NCI-H1694 treated with DMSO at 0.1 percent for 48 hours (cell line): ENCODE measurements at regions not wholly inside any gene's neighbourhood (a gene's known extent, or its start where the extent isn't known, plus 50 kb on each side); places are given as distances from the start of the nearest gene placed in this dataset.

Experiments
- DNase-seq: peaks from one replicate; lab custom pipeline; 2025; lab: John Stamatoyannopoulos, UW

GRCh38 chr2:59570818-59571217 is 982.6 kb downstream of the BCL11A start:
- DNase-seq, result no peak

DNA sequence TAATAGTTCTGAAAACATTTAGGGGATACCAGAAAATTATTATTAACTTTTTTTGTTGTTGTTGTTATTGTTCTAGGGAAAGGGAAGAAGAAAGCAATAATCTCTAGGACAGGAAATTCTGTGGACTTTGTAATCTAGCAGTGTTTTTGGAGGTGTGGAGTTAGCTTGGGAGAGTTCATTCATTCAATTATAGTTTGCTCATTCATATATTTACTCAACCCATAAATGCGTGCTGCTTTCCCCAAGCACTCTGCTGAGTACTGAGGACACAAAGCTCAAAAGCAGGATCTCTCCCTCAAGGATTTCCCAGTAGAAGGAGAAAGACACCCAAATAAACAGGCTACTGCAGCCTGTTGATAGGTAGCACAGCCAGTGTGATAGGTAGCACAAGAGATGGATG is 984.3 kb downstream of the BCL11A start:
- no peak for DNase-seq

GRCh38 chr2:59568461-59568860 is 985.0 kb downstream of the BCL11A start:
- DNase-seq, result no peak

GRCh38 chr2:59567151-59567550 is 986.3 kb downstream of the BCL11A start:
- peak; percentile 33 for DNase-seq

GRCh38 chr2:59566739-59567138 is 986.7 kb downstream of the BCL11A start:
- no peak for DNase-seq

GRCh38 chr2:59561281-59561680 is 992.2 kb downstream of the BCL11A start:
- no peak for DNase-seq

GRCh38 chr2:59560769-59561168 is 992.7 kb downstream of the BCL11A start:
- DNase-seq, result no peak

GRCh38 chr2:59540864-59541263 is 1012.6 kb downstream of the BCL11A start:
- no peak for DNase-seq

DNA sequence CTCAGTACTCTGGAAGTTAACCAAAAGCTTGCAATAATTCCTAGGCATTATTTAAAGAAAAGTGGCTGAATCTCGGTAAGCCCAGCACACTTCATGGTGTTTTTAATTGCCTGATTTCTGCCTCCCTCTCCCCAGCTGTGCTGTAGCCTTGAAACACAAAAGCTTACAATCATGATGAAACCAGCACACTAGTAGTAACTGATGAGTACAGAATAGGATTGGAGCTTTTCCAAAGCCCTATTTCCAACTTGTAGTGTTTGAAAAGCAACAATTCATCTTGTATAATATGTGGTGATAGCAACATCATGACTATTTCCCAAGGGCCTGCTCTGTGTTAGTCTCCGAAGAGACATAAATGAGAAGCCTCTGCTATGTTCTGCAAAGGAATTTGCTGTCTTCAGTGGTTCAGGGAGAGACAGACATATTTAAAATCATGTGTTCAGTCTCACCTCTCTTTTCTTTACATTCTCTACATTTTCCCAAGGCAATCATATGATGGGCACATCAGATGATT is 1015.0 kb downstream of the BCL11A start:
- no peak for DNase-seq

- DNase-seq, result no peak
Measured at GRCh38 chr2:59532808-59533207, 1020.6 kb downstream of the BCL11A start.

- no peak for DNase-seq
Measured at GRCh38 chr2:59530258-59530657, 1023.2 kb downstream of the BCL11A start.

DNA sequence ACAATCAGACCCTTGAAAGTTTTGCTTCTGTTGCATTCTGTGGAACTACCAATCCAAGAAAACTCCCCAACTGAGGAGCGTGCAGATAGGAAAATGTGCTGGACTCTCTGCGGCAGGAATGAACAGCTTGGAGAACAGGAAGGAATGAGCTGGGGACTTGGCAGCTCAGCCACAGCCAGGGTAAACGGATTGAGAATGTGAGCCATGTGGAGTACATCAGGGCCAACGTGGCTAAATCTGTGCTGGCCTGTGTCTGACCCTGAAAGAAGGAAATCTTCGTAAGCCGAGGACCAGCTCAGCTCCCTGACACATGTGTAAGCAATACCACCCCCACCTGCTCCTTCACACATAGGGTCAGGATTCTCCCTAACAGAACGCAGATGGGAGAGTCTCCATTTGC is 1023.7 kb downstream of the BCL11A start:
- DNase-seq, result no peak

DNA sequence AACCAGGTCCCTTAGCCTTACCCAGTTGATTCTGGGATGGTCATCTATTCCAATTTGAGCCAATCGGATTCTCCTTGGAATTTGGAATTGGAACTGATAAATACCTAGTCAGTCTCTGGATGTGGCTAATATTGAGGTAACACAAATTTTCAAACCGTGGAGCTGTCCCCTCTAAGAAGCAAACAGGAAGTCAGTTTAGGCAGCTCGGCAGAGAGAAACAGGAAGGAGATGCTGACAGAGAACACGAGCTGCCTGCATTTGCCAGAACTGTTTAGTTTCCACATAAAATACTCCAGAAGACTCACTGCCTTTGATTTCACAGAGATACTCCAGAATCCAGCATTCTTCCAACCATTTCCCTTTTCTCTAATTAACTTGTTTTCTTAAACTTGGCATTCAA is 1024.9 kb downstream of the BCL11A start:
- no peak for DNase-seq

DNA sequence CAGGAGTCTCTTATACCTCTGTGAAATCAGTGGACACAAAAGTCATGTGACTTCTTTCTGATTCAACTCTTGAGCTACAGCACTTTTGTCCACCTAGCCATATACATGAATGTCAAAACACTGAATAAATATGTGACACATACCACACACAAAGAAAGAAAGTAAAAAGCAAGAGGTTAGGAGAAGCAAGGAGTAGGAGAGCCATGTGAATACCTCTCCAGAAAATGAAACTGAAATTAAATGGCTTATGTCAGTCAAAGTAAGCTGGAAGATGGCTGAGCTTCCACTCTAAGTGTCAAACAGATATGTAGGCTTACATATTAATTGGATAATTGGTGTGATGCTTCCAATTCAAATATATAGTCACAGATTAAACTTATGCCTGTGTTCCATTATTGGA is 1050.5 kb downstream of the BCL11A start:
- DNase-seq, result no peak

DNA sequence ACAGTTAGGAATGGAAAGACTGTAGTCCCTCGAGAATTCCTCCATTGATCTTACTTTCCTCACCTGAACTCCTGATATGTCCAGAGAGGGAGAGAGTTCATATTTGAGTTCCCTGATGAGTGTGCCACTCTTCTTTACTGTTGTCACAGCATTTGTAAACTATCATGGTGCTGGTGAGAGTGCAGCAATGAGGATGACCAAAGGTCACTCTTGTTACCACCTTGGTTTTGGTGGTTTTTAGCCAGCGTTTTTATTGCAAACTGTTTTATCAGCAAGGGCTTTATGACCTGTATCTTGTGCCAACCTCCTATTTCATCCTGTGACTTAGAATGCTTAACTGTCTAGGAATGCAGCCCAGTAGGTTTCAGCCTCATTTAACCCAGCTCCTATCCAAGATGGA is 1062.5 kb downstream of the BCL11A start:
- DNase-seq, result no peak

DNA sequence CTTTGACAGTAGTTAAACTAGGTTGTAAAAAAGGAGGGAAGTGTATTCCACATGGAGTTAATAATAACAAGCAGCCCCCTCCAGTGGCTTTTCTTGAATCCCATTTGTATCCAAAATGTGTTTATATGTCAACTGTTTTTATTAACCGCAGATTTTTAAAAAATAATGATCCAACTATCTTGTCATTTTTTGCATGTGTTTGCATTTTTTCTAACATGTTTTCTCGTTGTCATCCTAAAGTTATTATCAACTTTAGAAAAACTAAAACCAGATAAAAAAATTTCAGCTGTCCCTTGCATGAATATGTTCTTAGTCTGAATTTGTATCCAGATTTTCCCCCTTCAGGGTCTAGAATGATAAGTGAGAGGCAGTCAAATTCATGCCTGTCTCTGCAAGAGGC is 1063.3 kb downstream of the BCL11A start:
- DNase-seq, result no peak

DNA sequence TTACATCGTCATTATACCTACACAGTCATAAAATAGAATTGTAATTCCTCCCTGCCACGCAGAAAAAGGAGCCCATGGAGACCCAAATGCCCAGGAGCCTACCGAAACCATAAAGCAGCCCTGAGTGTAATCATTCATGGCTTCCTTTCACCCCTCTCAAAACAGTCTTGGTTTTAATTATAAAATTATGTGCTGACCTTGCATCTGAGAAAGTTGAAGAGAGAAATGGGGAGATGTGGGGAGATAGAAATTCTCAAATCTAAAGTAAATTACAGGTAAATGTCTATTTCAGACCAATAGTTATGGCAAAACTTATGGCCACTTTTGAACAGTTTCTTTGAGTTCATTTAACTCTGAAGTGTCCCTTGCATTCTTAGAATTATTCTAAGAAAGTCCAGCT is 1068.8 kb downstream of the BCL11A start:
- DNase-seq, result no peak

DNA sequence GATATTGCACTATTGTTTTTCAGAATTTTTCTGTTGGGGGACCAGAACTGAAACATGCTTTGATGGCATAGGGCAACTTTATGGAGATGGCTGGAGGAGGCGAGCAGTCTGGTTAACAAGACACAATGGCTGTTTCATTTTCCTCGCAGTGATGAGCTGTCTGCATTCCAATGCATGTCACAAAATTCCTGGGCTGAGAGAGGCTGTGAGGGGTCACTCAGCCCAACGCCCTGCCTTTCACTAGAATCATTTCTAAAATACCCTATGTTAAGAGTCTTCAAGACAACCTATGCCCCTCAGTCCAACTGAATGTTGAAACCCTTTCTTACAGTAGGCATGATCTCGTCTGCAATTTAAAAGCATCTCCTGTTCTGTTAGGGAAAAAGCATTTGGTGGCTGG is 1090.0 kb downstream of the BCL11A start:
- no peak for DNase-seq

GRCh38 chr2:59462422-59463197 is 1090.8 kb downstream of the BCL11A start:
- DNase-seq, result no peak

GRCh38 chr2:59461127-59461526 is 1092.3 kb downstream of the BCL11A start:
- no peak for DNase-seq

DNA sequence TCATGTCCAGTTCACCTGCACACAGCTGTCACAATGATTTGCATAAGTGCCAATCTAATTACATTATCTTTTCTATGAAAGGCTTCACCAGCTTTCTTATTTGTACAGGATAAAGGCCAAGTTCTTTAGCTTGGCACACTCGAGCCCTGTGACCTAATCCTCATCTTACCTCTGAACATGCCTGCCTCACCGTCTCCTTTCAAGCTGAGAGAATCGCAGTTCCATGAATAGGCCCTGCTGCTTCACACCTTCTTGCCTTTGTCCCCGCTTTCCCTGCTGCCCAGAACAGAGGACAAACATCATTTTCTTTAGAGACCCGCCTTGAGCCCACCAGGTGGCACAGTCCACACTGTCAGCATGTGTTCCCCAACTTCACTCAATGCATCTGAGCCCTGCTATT is 1094.7 kb downstream of the BCL11A start:
- no peak for DNase-seq

DNA sequence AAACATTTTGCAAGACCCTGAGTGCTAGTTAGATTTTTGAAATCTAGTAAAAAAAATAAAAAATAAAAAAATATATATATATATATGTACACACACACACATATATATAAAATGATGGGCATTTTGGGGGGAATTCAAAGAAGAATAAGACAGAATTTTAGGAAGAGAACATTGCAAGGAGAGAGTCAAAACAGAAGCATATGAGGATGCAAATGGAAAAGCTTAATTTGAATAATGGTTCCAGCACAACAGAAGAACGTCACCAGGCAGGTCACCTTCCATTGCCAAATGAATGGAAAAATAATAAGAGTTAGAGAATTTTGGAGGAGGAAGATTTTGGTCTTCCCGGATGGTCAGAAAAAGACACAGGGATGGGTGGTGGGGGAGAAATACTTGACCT is 1097.2 kb downstream of the BCL11A start:
- DNase-seq, result no peak

- DNase-seq, result no peak
Measured at GRCh38 chr2:59449274-59449673, 1104.2 kb downstream of the BCL11A start.

DNA sequence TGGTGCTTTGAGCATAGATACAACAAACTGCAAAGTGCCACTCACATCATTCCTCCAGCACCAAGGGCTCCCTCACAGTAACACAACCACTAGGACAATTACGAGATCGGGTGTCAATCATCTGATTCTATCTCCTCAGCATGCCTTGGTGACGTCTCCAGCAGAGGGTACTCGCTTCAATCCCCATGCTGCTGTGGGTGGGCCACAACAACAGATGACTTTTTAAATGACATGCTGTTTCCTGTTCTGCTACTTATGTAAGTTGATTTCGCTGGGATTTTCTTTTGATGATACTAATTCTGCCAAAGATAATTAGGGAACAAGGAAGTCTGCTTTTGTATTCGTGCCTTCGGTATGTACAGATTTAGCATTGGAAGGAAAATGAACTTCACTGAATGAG is 1113.0 kb downstream of the BCL11A start:
- no peak for DNase-seq
